Stomach (tissue), 8 donors: ENCODE measurements at regions not wholly inside any gene's neighbourhood (a gene's known extent, or its start where the extent isn't known, plus 50 kb on each side); places are given as distances from the start of the nearest gene placed in this dataset.

ENCODE experiments used
- DNase-seq, 2 donors: peaks; one replicate each; pipeline versions ENCODE4 v3.0.0 to v3.0.0-alpha.2; 2013 to 2019
- H3K27ac ChIP-seq, 5 donors: fragments of 200-600 bp in 4 of 5; sonication (generic) in 4 of 5; one replicate each; pipeline ENCODE4 v1.5.1; 2013 to 2019; ENCODE audit warnings: mild to moderate bottlenecking in 1 of 5, moderate library complexity in 1 of 5
- H3K27me3 ChIP-seq, 3 donors: fragments of 200-600 bp; sonication (generic); one replicate each; pipeline ENCODE4 v1.5.1; 2017 to 2019; ENCODE audit warnings: mixed run types in 1 of 3
- H3K36me3 ChIP-seq, 4 donors: fragments of 200-600 bp; sonication (generic); 1 replicate in 3 of 4; 2 replicates in 1 of 4; pipeline ENCODE4 v1.5.1; 2016 to 2019
- H3K4me1 ChIP-seq, 4 donors: fragments of 200-600 bp; sonication (generic); one replicate each; pipeline ENCODE4 v1.5.1; 2016 to 2019
- H3K4me3 ChIP-seq, 4 donors: fragments of 200-600 bp; sonication (generic) in 3 of 4; one replicate each; pipeline ENCODE4 v1.5.1; 2016 to 2019; ENCODE audit warnings: mild to moderate bottlenecking in 1 of 4
- H3K9me3 ChIP-seq, 4 donors: fragments of 200-600 bp; sonication (generic); one replicate each; pipeline ENCODE4 v1.5.1; 2016 to 2019
- EP300 ChIP-seq: sonication (generic); formaldehyde crosslinking; IDR thresholded peaks from one replicate; pipeline ENCODE4 v1.6.1; 2017; ENCODE audit warnings: antibody characterized with exemption
- POLR2A ChIP-seq, 4 donors: fragments of 450-650 bp; IDR thresholded peaks; one replicate each; pipeline ENCODE4 v1.6.1; 2016; ENCODE audit warnings: antibody characterized with exemption in 4 of 4, control low read depth in 2 of 4, mild to moderate bottlenecking in 1 of 4, moderate library complexity in 1 of 4
- POLR2AphosphoS5 ChIP-seq, 3 donors: sonication (generic); formaldehyde crosslinking; IDR thresholded peaks; one replicate each; pipeline ENCODE4 v1.6.1; 2016; ENCODE audit warnings: antibody characterized with exemption in 3 of 3
- WGBS, 5 donors: extraction: QIAGEN DNeasy Blood & Tissue Kit in 3 of 5; methylation state at CpG; one replicate each; pipeline versions ENCODE4 v1.1.5 to v1.1.7; 2013 to 2018; 5-methylcytosine and 5-hydroxymethylcytosine counted together
- intact Hi-C: fragments of 100-400 bp; cut with DNase I; formaldehyde crosslinking; loops from one replicate; pipeline ENCODE4 v1.15.1; 2023; ENCODE audit warnings: low total_unique reads
- TF ChIP-seq, protein P1 (sequence below), 7 experiments: fragments of 450-650 bp in 4 of 7; fragments of 200-600 bp in 3 of 7; sonication (generic) in 3 of 7; IDR thresholded peaks; one replicate each; pipeline ENCODE4 v1.5.1; 2016 to 2019; ENCODE audit warnings: antibody characterized with exemption in 7 of 7, control low read depth in 2 of 7, mild to moderate bottlenecking in 1 of 7
- donor health status: healthy with polysubstance abuse.
- donor health status: Bipolar disorder and iron deficiency.
- donor health status: healthy.

DNA sequence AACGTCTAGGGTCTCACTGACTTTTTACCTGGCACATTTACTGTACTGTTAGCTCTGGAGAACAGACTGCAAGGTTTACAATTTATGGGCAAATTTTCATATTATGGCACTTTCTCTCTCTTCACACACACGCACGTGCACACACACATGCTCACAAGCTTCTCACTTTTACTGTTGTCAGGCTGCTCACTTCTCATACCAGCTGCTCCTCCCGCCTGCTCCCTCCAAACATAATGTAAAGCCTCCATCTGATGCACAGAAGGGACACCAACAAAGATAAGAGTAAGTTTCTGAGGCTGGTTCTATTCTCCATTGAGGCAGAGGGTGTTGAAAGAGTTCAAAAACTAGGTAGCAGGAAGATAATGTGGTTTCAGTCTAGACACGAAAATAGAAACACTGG, 128.9 kb upstream of the DCLK2 start:
- Histone ChIP-seq H3K4me3 (no peak overlapping the region), H3K27ac (no peak overlapping the region), H3K27me3 (no peaks in the 10 kb centered on the region), H3K36me3 (no peaks in the 10 kb centered on the region), H3K4me1 (no peaks in the 10 kb centered on the region), H3K9me3 (no peaks in the 10 kb centered on the region)
- TF ChIP-seq POLR2AphosphoS5 (IDR thresholded peaks at IDR 0.05) (no peak), POLR2A (IDR thresholded peaks at IDR 0.05) (no peak), EP300 (no peak)
- TF ChIP-seq, protein P1, sequence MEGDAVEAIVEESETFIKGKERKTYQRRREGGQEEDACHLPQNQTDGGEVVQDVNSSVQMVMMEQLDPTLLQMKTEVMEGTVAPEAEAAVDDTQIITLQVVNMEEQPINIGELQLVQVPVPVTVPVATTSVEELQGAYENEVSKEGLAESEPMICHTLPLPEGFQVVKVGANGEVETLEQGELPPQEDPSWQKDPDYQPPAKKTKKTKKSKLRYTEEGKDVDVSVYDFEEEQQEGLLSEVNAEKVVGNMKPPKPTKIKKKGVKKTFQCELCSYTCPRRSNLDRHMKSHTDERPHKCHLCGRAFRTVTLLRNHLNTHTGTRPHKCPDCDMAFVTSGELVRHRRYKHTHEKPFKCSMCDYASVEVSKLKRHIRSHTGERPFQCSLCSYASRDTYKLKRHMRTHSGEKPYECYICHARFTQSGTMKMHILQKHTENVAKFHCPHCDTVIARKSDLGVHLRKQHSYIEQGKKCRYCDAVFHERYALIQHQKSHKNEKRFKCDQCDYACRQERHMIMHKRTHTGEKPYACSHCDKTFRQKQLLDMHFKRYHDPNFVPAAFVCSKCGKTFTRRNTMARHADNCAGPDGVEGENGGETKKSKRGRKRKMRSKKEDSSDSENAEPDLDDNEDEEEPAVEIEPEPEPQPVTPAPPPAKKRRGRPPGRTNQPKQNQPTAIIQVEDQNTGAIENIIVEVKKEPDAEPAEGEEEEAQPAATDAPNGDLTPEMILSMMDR (IDR thresholded peaks at IDR 0.05) = no peak
- DNase-seq = no peak
- 63 to 75% (median 69%) methylated on average over 5 of the region's 5 CpGs for WGBS, 5 donors
- intact Hi-C loops = no loop called here

DNA sequence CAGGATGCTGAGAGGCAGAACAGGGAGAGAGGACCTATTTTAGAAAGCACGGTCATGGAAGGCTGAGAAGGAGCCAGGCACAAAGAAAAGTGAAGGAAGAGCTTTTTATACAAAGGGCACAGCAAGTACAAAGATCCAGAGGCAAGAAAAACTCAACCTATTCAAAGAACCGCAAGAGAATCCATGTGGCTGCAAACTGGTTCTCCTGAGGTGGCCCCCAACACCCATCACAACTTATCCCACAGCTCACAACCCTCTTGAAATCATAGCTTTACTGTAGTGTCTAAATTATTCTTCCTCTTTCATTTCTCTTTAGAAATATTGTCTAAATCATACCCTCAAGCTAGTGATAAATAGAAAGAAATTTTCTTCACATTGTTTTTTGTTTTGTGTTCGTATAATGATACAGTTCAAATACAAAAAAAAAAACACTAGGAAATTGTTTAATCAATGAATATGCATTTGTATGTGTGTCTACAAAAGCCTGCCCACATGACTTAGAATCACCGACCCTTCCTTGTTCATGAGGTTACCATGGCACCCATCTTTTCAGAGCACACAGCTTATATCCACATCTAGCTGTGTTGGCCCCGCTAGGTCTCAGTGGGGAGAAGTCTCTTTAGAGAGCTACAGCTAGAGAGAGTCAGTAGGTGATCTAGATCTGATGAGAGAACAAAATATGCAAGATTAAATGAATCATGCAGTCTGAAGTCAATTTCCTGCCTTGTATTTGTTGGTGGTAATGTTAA, 126.9 kb upstream of the DCLK2 start:
- intact Hi-C loops = no loop called here
- no peak overlapping the region for H3K4me3 ChIP-seq
- no peak overlapping the region for H3K27ac ChIP-seq
- no peaks in the 10 kb centered on the region for H3K27me3 ChIP-seq
- no peaks in the 10 kb centered on the region for H3K9me3 ChIP-seq
- no peak for DNase-seq
- WGBS, 5 donors = 58 to 76% (median 71%) methylated on average over 5 of the region's 5 CpGs
- H3K36me3 ChIP-seq = no peaks in the 10 kb centered on the region
- no peaks in the 10 kb centered on the region for H3K4me1 ChIP-seq
- TF ChIP-seq POLR2A (IDR thresholded peaks at IDR 0.05) = no peak
- no peak for TF ChIP-seq EP300
- TF ChIP-seq, protein P1 (IDR thresholded peaks at IDR 0.05) = no peak
- no peak for TF ChIP-seq POLR2AphosphoS5 (IDR thresholded peaks at IDR 0.05)

DNA sequence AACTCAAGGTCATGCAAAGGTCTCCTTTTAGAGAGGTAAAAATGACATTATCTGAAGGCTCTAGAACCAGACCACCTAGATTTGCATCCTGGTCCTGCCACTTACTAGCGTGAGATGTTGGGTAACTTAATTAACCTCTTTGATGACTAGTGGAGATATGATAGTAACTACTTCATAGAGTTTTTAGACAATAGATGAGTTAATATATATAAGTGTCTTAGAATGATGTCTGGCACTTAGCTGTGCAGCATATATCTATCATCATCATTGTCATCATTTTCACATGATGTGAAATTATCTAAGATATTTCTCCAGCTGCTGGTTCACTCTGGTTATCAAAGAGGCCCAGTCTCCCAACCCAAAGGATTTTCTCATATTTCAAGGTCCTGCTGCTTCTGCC, 126.1 kb upstream of the DCLK2 start:
- TF ChIP-seq, protein P1 (IDR thresholded peaks at IDR 0.05) = no peak
- TF ChIP-seq POLR2A (IDR thresholded peaks at IDR 0.05) (no peak), EP300 (no peak), POLR2AphosphoS5 (IDR thresholded peaks at IDR 0.05) (no peak)
- Histone ChIP-seq H3K4me3 (no peak overlapping the region), H3K27me3 (no peaks in the 10 kb centered on the region), H3K36me3 (no peaks in the 10 kb centered on the region), H3K27ac (no peak overlapping the region), H3K9me3 (no peaks in the 10 kb centered on the region), H3K4me1 (no peaks in the 10 kb centered on the region)
- WGBS, 5 donors = 80 to 95% (median 94%) methylated on average over 1 of the region's 1 CpG
- no peak for DNase-seq
- intact Hi-C loops = no loop called here

DNA sequence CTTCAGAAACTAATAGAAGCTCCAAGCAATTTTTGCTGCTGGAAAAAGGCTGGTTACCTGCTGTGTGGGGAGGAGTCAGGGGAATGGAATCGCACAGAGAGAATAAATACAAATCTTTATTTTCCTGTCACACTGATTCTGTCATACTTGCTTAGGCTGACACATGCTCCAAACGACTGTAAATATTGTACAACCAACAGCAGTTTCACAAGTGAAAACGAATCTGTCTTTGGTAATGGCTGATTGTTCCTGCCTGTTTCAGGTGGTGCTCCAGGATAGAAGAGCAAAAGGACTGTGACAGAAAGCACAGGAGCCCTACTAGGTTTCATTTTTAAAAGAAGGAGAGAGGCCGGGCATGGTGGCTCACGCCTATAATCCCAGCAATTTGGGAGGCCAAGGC, 125.5 kb upstream of the DCLK2 start:
- H3K27ac ChIP-seq = no peak overlapping the region
- H3K4me1 ChIP-seq = no peaks in the 10 kb centered on the region
- no peak overlapping the region for H3K4me3 ChIP-seq
- no peaks in the 10 kb centered on the region for H3K36me3 ChIP-seq
- H3K9me3 ChIP-seq = no peaks in the 10 kb centered on the region
- DNase-seq = no peak
- intact Hi-C loops = no loop called here
- TF ChIP-seq POLR2A (IDR thresholded peaks at IDR 0.05) = no peak
- no peak for TF ChIP-seq POLR2AphosphoS5 (IDR thresholded peaks at IDR 0.05)
- TF ChIP-seq, protein P1 (IDR thresholded peaks at IDR 0.05) = no peak
- no peak for TF ChIP-seq EP300
- H3K27me3 ChIP-seq = no peaks in the 10 kb centered on the region
- WGBS, 5 donors = 74 to 83% (median 74%) methylated on average over 5 of the region's 5 CpGs
